Keratinocyte (primary cell): ENCODE measurements at regions not wholly inside any gene's neighbourhood (a gene's known extent, or its start where the extent isn't known, plus 50 kb on each side); places are given as distances from the start of the nearest gene placed in this dataset.
A peak's percentile ranks its signal among the peaks of the same experiment; 100 is the strongest.

ENCODE experiments used
- DNase-seq: peaks from one replicate; pipeline ENCODE4 v3.0.0-alpha.2; 2011; ENCODE audit warnings: low read depth, missing footprints, low spot score
- FAIRE-seq: peaks from 2 replicates; lab custom pipeline; 2011; peaks lifted over from hg19 to GRCh38; lab: Jason Lieb, UNC
- H2AFZ ChIP-seq: 2 replicates; pipeline ENCODE4 v1.6.0; 2012; ENCODE audit warnings: low read length, control low read depth, inconsistent platforms; ENCODE audit not compliant: control insufficient read depth
- H3K27ac ChIP-seq: 2 replicates; pipeline ENCODE4 v1.5.1; 2011; ENCODE audit warnings: low read length; ENCODE audit not compliant: control insufficient read depth, insufficient read depth
- H3K27me3 ChIP-seq: 3 replicates; pipeline ENCODE4 v1.6.0; 2011; ENCODE audit warnings: low read length; ENCODE audit not compliant: control insufficient read depth, insufficient read depth; ENCODE audit errors: extremely low read depth
- H3K36me3 ChIP-seq, 2 experiments: 2 replicates in 1 of 2; 3 replicates in 1 of 2; pipeline ENCODE4 v1.5.1; 2011; ENCODE audit warnings: low read length in 2 of 2, mild to moderate bottlenecking in 1 of 2; ENCODE audit not compliant: control insufficient read depth in 2 of 2, insufficient read depth in 2 of 2; ENCODE audit errors: extremely low read depth in 1 of 2
- H3K4me1 ChIP-seq: 3 replicates; pipeline ENCODE4 v1.5.1; 2011; ENCODE audit warnings: low read length; ENCODE audit not compliant: control insufficient read depth, insufficient read depth; ENCODE audit errors: extremely low read depth
- H3K4me2 ChIP-seq: 3 replicates; pipeline ENCODE4 v1.6.0; 2011; ENCODE audit warnings: low read depth, low read length; ENCODE audit not compliant: control insufficient read depth, insufficient read depth; ENCODE audit errors: extremely low read depth
- H3K4me3 ChIP-seq, 3 experiments: fragments of 200-600 bp in 1 of 3; sonication (generic) in 1 of 3; 2 replicates in 2 of 3; 3 replicates in 1 of 3; pipeline ENCODE4 v1.5.1; 2011 to 2016; ENCODE audit warnings: low read length in 3 of 3, mild to moderate bottlenecking in 3 of 3, control low read depth in 2 of 3, inconsistent platforms in 1 of 3, low read depth in 1 of 3, mixed read lengths in 1 of 3, mixed run types in 1 of 3, moderate library complexity in 1 of 3; ENCODE audit not compliant: control insufficient read depth in 2 of 3, insufficient read depth in 2 of 3; ENCODE audit errors: extremely low read depth in 1 of 3
- H3K79me2 ChIP-seq: 2 replicates; pipeline ENCODE4 v1.6.0; 2012; ENCODE audit warnings: low read length; ENCODE audit not compliant: control insufficient read depth, insufficient read depth
- H3K9ac ChIP-seq: 3 replicates; pipeline ENCODE4 v1.6.0; 2011; ENCODE audit warnings: low read length; ENCODE audit not compliant: control insufficient read depth, insufficient read depth; ENCODE audit errors: extremely low read depth
- H3K9me1 ChIP-seq: 3 replicates; pipeline ENCODE4 v1.6.0; 2011; ENCODE audit warnings: low read length; ENCODE audit not compliant: control insufficient read depth, insufficient read depth; ENCODE audit errors: extremely low read depth
- H3K9me3 ChIP-seq: 2 replicates; pipeline ENCODE4 v1.5.1; 2012; ENCODE audit warnings: low read depth, low read length; ENCODE audit not compliant: control insufficient read depth
- H4K20me1 ChIP-seq: 3 replicates; pipeline ENCODE4 v1.6.0; 2011; ENCODE audit warnings: low read length; ENCODE audit not compliant: control insufficient read depth, insufficient read depth; ENCODE audit errors: extremely low read depth
- CTCF ChIP-seq, 3 experiments: IDR thresholded peaks in 1 of 3; conservative IDR thresholded peaks in 1 of 3; optimal IDR thresholded peaks in 1 of 3; 2 replicates in 2 of 3; 3 replicates in 1 of 3; pipeline versions ENCODE3 to v1.5.1; 2011; ENCODE audit warnings: low read length in 3 of 3, mild to moderate bottlenecking in 3 of 3, moderate library complexity in 2 of 3, control low read depth in 1 of 3, inconsistent platforms in 1 of 3; ENCODE audit not compliant: insufficient read depth in 2 of 3; ENCODE audit errors: extremely low read depth in 1 of 3
- EZH2 ChIP-seq: IDR thresholded peaks from one replicate; pipeline ENCODE4 v1.6.1; 2012; ENCODE audit warnings: inconsistent platforms, mild to moderate bottlenecking, low read length, moderate library complexity
- dilution Hi-C: fragments of 300-500 bp; cut with MboI; formaldehyde crosslinking; loops from one replicate; pipeline ENCODE4 v1.7.0; 2020; ENCODE audit warnings: low sequenced_read_pairs; ENCODE audit not compliant: extremely low pct_ligation_motif_present

DNA sequence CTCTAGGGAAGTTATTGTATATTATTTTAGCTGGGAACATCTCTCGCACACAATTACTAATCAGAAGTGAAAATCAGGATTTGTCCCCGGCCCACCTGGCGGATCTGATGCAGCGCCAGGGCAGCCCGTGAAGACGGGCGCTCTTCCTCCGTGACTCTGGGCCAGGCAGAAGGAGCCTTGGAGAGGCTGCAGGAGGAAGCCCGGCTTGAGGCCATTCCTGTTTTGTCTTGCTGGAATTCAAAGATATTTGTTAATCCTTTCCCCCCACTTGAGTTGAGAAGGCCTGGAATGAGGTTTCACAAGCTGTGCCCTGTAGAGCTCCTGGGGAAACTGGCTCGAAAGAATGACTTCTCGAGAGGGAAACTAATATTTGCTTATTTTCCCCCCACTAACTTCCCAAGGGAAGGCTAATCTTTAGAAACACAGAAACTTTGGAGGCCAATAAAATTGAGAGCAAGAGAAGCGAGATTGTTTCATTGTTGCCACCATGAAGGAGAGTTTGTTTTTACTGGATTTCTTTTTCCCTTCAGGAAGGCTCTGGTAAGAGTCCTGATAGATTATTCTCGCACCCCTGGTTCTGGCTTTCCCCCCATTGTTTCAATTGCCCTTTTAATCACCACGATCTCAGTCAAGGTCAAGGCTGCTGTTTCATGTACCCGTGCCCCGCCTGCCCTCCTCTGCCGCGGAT is 92.8 kb upstream of the SEPTIN5 start:
- H3K36me3 ChIP-seq: no peaks in the 10 kb centered on the region
- H3K9ac ChIP-seq: no peak overlapping the region
- TF ChIP-seq CTCF (optimal IDR thresholded peaks at IDR 0.05 in 1 of 3, IDR thresholded peaks at IDR 0.05 in 1 of 3, conservative IDR thresholded peaks at IDR 0.05 in 1 of 3; ENCODE audit: extremely low read depth in 1 of 3, insufficient read depth in 2 of 3, low read length in 3 of 3): no peak
- no peak for TF ChIP-seq EZH2
- no peaks in the 10 kb centered on the region for H3K79me2 ChIP-seq
- peaks cover 2% of the 10 kb centered on the region for H3K4me1 ChIP-seq
- no peaks in the 10 kb centered on the region for H3K9me3 ChIP-seq
- no peak overlapping the region for H3K27ac ChIP-seq
- FAIRE-seq (no peak), DNase-seq (no peak)
- H2AFZ ChIP-seq: no peak overlapping the region
- no peaks in the 10 kb centered on the region for H3K9me1 ChIP-seq
- H3K27me3 ChIP-seq: peaks cover 7% of the 10 kb centered on the region
- H4K20me1 ChIP-seq: no peaks in the 10 kb centered on the region
- dilution Hi-C loops: no loop called here
- H3K4me3 ChIP-seq: no peak overlapping the region
- peak overlapping the region; percentile 27 for H3K4me2 ChIP-seq

DNA sequence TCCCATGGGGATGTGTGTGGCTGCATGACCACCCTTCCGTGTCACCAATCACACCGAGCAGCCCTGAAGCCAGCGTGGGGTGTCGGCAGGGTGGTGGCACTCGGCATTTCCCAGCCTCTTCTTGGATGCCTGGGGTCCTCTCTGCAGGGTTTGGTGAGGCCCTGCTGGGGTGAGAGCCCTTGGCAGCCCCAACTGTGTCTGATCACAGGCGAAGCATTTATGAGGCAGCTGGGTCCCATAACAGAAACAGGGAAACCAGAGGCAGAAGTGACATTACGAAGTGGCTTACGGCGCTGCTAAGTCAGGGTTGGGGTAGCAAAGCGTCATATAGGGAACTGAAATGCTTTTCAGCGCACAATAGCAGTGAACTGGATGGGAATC is 92.3 kb upstream of the SEPTIN5 start:
- Histone ChIP-seq H3K9me1 (no peaks in the 10 kb centered on the region), H3K9me3 (no peaks in the 10 kb centered on the region), H3K79me2 (no peaks in the 10 kb centered on the region), H3K4me1 (peaks cover 2% of the 10 kb centered on the region), H3K4me3 (no peak overlapping the region), H3K9ac (no peak overlapping the region), H3K27me3 (peaks cover 7% of the 10 kb centered on the region), H2AFZ (no peak overlapping the region), H3K27ac (no peak overlapping the region), H4K20me1 (no peaks in the 10 kb centered on the region), H3K36me3 (no peaks in the 10 kb centered on the region), H3K4me2 (no peak overlapping the region)
- FAIRE-seq (no peak), DNase-seq (no peak)
- dilution Hi-C loops: no loop called here
- TF ChIP-seq CTCF (optimal IDR thresholded peaks at IDR 0.05 in 1 of 3, IDR thresholded peaks at IDR 0.05 in 1 of 3, conservative IDR thresholded peaks at IDR 0.05 in 1 of 3; ENCODE audit: extremely low read depth in 1 of 3, insufficient read depth in 2 of 3, low read length in 3 of 3) (no peak), EZH2 (no peak)
